GM18511 (cell line): ENCODE measurements at regions not wholly inside any gene's neighbourhood (a gene's known extent, or its start where the extent isn't known, plus 50 kb on each side); places are given as distances from the start of the nearest gene placed in this dataset.

ENCODE experiments used
- ATAC-seq: cut with Tn5 transposase; IDR thresholded peaks from one replicate; pipeline ENCODE4 v1.9.1; 2021; ENCODE audit warnings: mild to moderate bottlenecking, moderate library complexity; ENCODE audit not compliant: unreplicated experiment

GRCh38 chr12:29086325-29087271, 62.5 kb upstream of the FAR2 start:
- ATAC-seq = no peak

GRCh38 chr12:29088611-29089219, 60.4 kb upstream of the FAR2 start:
- no peak for ATAC-seq
